GM12865 (cell line): ENCODE measurements at regions not wholly inside any gene's neighbourhood (a gene's known extent, or its start where the extent isn't known, plus 50 kb on each side); places are given as distances from the start of the nearest gene placed in this dataset.

Source experiments
- DNase-seq: peaks from one replicate; pipeline ENCODE4 v3.0.0; 2010; ENCODE audit warnings: low read depth
- H3K4me3 ChIP-seq: 2 replicates; pipeline ENCODE4 v1.5.1; 2011; ENCODE audit warnings: mild to moderate bottlenecking, low read depth, low read length, control low read depth
- CTCF ChIP-seq: IDR thresholded peaks from 2 replicates; pipeline ENCODE4 v1.5.1; 2011; ENCODE audit warnings: low read length, control low read depth, low read depth, inconsistent platforms; ENCODE audit not compliant: insufficient read depth; ENCODE audit errors: missing control alignments

DNA sequence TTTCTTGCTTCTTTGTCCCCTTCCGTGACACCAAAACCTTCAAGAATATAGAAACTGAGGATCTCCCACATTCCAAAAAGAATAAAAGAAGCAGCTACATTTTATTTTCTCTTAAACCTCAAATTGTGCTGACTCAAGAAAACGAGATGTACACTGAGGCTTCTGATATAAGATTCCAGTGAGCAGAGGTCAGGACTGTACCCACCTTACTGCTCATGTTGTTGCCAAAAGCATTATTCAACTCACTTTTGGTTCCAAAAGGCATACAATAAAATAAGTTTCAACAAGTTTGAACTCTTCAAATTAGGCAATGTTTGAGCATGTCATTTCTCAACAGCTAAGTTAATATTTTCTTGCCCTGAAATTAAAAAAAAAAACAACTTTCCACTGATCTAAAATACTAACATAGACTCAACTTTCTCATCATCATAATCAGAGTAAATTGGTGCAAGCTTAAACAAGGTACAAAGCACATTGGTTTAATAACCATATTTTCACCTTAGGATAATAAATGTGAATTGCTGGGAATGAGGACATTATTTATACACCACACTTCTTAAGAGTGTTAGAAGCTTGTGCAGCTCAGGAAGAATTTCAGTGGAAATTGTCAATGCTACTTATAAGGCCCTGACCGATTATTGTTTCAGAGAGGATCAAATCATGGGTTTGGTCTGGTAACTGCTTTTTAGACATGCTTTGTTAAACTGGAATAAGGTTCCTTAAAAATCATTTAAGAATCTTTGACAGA lies 629.0 kb upstream of the IGFBP3 start:
- no peak for TF ChIP-seq CTCF
- no peak overlapping the region for H3K4me3 ChIP-seq
- no peak for DNase-seq

- no peak for DNase-seq
- no peak for TF ChIP-seq CTCF
- no peak overlapping the region for H3K4me3 ChIP-seq
Measured at GRCh38 chr7:46549347-46549746, 628.3 kb upstream of the IGFBP3 start.

- no peak for DNase-seq
- H3K4me3 ChIP-seq: no peak overlapping the region
- no peak for TF ChIP-seq CTCF
Measured at GRCh38 chr7:46547044-46547443, 626.0 kb upstream of the IGFBP3 start.

- DNase-seq: no peak
- TF ChIP-seq CTCF: no peak
- H3K4me3 ChIP-seq: no peak overlapping the region
Measured at GRCh38 chr7:46545790-46546189, 624.7 kb upstream of the IGFBP3 start.

GRCh38 chr7:46544396-46545008 lies 623.4 kb upstream of the IGFBP3 start:
- no peak for TF ChIP-seq CTCF
- DNase-seq: peak; percentile 10
- no peak overlapping the region for H3K4me3 ChIP-seq

- TF ChIP-seq CTCF: no peak
- no peak overlapping the region for H3K4me3 ChIP-seq
- DNase-seq: no peak
Measured at GRCh38 chr7:46542076-46542475, 621.0 kb upstream of the IGFBP3 start.

DNA sequence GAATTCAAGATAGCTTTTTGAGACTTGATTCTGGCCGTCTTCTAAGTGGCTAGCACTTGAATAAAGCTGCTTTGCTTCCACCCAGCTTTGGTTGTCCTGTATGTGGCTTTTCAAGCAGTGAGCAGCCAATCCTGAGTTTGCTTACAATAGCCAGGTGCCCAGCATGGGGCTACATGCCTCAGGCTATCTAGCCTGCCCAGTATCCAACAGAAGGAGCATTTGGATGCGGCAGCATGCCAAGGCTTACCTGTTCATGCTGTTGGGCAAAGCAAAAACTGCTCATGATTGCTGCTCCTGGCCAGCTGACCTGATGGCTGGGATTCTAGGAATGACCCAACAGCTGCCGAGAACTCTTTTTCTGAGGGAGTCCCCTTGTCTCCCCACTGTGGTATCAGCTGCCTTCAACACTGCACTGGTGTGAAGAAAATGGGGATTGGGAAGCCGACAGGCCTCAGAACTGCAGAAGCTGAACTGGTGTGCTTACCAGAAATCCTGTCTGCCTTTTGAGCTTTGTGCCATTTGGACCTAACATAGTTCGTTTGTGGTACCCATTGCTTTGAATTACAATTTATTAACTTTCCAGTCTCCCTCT lies 618.9 kb upstream of the IGFBP3 start:
- DNase-seq: no peak
- no peak overlapping the region for H3K4me3 ChIP-seq
- no peak for TF ChIP-seq CTCF
